Peyer's patch (tissue), 4 donors: ENCODE measurements at regions not wholly inside any gene's neighbourhood (a gene's known extent, or its start where the extent isn't known, plus 50 kb on each side); places are given as distances from the start of the nearest gene placed in this dataset.

Source experiments
- POLR2A ChIP-seq, 2 donors: fragments of 450-650 bp; IDR thresholded peaks; one replicate each; pipeline ENCODE4 v1.5.1; 2017; ENCODE audit warnings: antibody characterized with exemption in 2 of 2, mild to moderate bottlenecking in 2 of 2, moderate library complexity in 2 of 2
- TF ChIP-seq, protein P1 (sequence below), 6 experiments: fragments of 450-650 bp in 4 of 6; fragments of 200-600 bp in 2 of 6; sonication (generic) in 1 of 6; IDR thresholded peaks; one replicate each; pipeline ENCODE4 v1.5.1; 2017 to 2019; ENCODE audit warnings: antibody characterized with exemption in 6 of 6, mild to moderate bottlenecking in 3 of 6, moderate library complexity in 1 of 6

DNA sequence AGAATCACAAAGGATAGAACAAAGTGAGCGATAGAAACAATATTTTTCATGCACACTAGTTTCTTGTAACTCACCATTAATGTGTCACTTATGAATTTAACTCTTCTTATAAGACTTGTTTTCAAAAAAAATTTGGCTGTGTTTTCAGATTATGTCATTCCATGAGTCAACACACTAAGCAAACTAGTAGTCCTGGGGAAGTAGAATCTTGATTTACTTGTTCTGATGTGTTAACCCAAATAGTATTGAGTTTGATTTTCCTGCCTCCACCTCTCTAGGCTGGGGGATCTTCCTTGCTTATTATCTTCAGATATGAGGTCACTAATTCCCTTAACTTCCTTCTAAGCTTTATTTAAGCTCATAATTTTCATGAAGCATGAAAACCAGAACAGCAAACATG is 151.0 kb upstream of the SEL1L start:
- no peak for TF ChIP-seq POLR2A (IDR thresholded peaks at IDR 0.05)
- TF ChIP-seq, protein P1, sequence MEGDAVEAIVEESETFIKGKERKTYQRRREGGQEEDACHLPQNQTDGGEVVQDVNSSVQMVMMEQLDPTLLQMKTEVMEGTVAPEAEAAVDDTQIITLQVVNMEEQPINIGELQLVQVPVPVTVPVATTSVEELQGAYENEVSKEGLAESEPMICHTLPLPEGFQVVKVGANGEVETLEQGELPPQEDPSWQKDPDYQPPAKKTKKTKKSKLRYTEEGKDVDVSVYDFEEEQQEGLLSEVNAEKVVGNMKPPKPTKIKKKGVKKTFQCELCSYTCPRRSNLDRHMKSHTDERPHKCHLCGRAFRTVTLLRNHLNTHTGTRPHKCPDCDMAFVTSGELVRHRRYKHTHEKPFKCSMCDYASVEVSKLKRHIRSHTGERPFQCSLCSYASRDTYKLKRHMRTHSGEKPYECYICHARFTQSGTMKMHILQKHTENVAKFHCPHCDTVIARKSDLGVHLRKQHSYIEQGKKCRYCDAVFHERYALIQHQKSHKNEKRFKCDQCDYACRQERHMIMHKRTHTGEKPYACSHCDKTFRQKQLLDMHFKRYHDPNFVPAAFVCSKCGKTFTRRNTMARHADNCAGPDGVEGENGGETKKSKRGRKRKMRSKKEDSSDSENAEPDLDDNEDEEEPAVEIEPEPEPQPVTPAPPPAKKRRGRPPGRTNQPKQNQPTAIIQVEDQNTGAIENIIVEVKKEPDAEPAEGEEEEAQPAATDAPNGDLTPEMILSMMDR (IDR thresholded peaks at IDR 0.05) = no peak
